Renal cortex interstitium (tissue), 11 donors: ENCODE measurements at regions not wholly inside any gene's neighbourhood (a gene's known extent, or its start where the extent isn't known, plus 50 kb on each side); places are given as distances from the start of the nearest gene placed in this dataset.
"Not testable (repeated sequence)": the region's sequence is repeated elsewhere in the genome, so short reads cannot be mapped to it uniquely, and the experiment has no call there.

ENCODE experiments used
- DNase-seq, 11 donors: peaks; one replicate each; pipeline ENCODE4 v3.0.0-alpha.2; 2013; ENCODE audit warnings: low read depth in 9 of 11, low spot score in 4 of 11; ENCODE audit errors: extremely low read depth in 1 of 11

- no peak for DNase-seq
Observed at GRCh38 chr18:56298935-56299334, 339.5 kb downstream of the TXNL1 start.

GRCh38 chr18:56296381-56296780 lies 342.0 kb downstream of the TXNL1 start:
- no peak for DNase-seq

GRCh38 chr18:56294484-56295183 lies 343.8 kb downstream of the TXNL1 start:
- DNase-seq, result no peak

- no peak for DNase-seq
Observed at GRCh38 chr18:56291294-56291693, 347.1 kb downstream of the TXNL1 start.

- no peak for DNase-seq
Observed at GRCh38 chr18:56289381-56289780, 349.0 kb downstream of the TXNL1 start.

- no peak for DNase-seq
Observed at GRCh38 chr18:56286775-56287325, 351.5 kb downstream of the TXNL1 start.

- no peak for DNase-seq
Observed at GRCh38 chr18:56285387-56286065, 352.9 kb downstream of the TXNL1 start.

GRCh38 chr18:56284319-56284718 lies 354.1 kb downstream of the TXNL1 start:
- DNase-seq, result no peak

GRCh38 chr18:56283316-56283715 lies 355.1 kb downstream of the TXNL1 start:
- DNase-seq, result no peak

- no peak for DNase-seq
Observed at GRCh38 chr18:56282234-56283104, 355.9 kb downstream of the TXNL1 start.

- DNase-seq, result not testable (repeated sequence)
Observed at GRCh38 chr18:56279816-56280215, 358.6 kb downstream of the TXNL1 start.

- DNase-seq, result no peak
Observed at GRCh38 chr18:56278421-56279003, 359.9 kb downstream of the TXNL1 start.

- no peak for DNase-seq
Observed at GRCh38 chr18:56276466-56276865, 361.9 kb downstream of the TXNL1 start.

- DNase-seq, result no peak
Observed at GRCh38 chr18:56273541-56274219, 364.7 kb downstream of the TXNL1 start.

- no peak for DNase-seq
Observed at GRCh38 chr18:56270671-56271250, 367.6 kb downstream of the TXNL1 start.

- DNase-seq, result no peak
Observed at GRCh38 chr18:56269958-56270357, 368.4 kb downstream of the TXNL1 start.

GRCh38 chr18:56268952-56269351 lies 369.4 kb downstream of the TXNL1 start:
- DNase-seq, result no peak

GRCh38 chr18:56267334-56267733 lies 371.1 kb downstream of the TXNL1 start:
- no peak for DNase-seq
